ENCODE measurements at regions not wholly inside any gene's neighbourhood (a gene's known extent, or its start where the extent isn't known, plus 50 kb on each side); places are given as distances from the start of the nearest gene placed in this dataset.

DNA sequence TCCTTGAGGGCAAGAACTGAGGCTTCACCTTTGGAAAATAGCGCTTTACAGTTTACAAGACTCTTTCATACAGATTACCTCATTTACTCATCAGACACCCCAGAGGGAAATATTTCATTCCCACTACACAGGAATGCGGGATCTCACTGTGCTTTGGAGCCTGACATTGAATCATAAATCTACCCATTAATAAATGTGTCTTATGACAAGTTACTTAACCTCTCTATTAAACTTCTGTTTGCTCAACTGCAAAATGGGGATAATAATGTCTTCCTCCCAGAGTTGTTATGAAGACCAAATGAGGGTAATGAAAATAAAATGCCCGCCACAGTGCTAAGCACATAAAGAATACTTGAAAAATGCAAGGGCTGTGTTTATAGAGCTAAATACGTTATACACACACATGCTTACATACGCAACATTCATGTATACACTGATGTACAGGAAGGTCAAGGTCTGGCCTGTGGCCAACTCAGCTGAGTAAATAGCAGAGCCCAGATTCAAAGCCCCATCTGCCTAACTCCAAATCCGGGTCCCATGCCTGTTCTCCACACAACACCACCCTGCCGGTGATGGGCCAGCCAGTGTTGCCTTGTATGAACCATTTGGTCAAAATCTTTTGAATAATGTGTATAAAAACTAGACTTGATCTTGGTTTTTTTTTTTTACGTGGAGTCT, 56.6 kb upstream of the CALM2 start:
- Histone ChIP-seq H3K4me1 (ENCODE audit: control insufficient read depth in 1 of 2, insufficient read depth in 1 of 2, low read depth in 1 of 2, low read length in 1 of 2) (no peaks in the 10 kb centered on the region), H3K27me3 (no peaks in the 10 kb centered on the region), H3K4me3 (ENCODE audit: low read depth in 1 of 2, low read length in 1 of 2) (no peak overlapping the region), H3K36me3 (no peaks in the 10 kb centered on the region), H3K27ac (no peak overlapping the region), H3K9me3 (no peaks in the 10 kb centered on the region)
- TF ChIP-seq, protein P1, sequence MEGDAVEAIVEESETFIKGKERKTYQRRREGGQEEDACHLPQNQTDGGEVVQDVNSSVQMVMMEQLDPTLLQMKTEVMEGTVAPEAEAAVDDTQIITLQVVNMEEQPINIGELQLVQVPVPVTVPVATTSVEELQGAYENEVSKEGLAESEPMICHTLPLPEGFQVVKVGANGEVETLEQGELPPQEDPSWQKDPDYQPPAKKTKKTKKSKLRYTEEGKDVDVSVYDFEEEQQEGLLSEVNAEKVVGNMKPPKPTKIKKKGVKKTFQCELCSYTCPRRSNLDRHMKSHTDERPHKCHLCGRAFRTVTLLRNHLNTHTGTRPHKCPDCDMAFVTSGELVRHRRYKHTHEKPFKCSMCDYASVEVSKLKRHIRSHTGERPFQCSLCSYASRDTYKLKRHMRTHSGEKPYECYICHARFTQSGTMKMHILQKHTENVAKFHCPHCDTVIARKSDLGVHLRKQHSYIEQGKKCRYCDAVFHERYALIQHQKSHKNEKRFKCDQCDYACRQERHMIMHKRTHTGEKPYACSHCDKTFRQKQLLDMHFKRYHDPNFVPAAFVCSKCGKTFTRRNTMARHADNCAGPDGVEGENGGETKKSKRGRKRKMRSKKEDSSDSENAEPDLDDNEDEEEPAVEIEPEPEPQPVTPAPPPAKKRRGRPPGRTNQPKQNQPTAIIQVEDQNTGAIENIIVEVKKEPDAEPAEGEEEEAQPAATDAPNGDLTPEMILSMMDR (IDR thresholded peaks at IDR 0.05): no peak

DNA sequence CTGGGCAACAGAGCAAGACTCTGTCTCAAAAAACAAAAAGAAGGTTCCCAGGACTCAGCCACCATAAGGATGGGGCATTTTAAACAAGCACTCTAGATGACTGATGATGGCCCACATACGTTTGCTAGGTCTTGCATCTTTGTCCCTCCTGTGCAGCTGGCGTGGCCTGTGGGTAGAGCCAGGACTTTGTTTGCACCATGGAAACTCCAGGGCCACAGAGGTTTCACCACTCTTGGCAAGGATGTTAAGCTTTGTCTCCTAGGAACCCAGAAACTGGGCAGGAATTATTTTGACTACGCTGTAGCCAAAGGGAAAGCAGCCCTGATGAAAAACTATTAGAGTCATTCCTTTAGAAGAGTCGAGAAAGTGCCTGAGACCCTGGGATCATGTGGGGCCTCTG, 54.1 kb upstream of the CALM2 start:
- Histone ChIP-seq H3K27me3 (no peaks in the 10 kb centered on the region), H3K27ac (no peak overlapping the region), H3K36me3 (no peaks in the 10 kb centered on the region), H3K9me3 (no peaks in the 10 kb centered on the region), H3K4me1 (ENCODE audit: control insufficient read depth in 1 of 2, insufficient read depth in 1 of 2, low read depth in 1 of 2, low read length in 1 of 2) (no peaks in the 10 kb centered on the region), H3K4me3 (ENCODE audit: low read depth in 1 of 2, low read length in 1 of 2) (no peak overlapping the region)
- TF ChIP-seq, protein P1 (IDR thresholded peaks at IDR 0.05): no peak

DNA sequence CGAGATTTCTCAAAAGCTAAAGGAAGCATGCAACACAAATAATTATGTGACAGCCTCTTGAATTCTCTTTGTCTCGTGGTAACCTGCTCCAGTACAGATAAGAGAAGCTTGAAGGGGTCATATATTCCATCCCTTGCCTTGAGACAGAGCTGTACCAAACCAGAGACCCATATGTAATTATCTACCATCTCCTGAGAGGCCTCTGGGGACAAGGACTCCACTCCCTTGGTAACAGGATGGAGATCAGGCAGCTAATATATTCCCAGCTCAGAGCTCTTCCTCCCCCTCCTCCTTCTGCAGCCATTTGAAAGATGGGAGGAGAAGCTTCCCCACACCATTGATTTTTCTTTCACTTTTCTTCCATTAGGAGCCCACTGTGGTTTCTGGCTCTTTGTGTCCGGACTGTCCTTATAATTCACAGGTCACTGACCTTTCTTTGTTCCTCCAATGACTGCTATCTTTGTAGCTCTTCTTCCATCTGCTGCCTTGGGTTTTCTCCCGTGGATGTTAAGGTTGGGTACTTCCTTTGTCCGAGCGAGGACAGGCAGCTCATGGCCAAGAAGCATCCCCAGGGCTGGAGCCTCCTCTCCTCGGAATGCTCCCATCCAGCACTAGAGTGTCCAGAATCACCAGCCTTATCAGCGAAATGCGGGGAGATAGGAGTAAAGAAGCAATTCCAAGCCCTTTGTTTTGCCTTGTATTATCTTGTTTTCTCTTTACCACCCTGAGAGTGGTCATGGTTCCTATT, 51.4 kb upstream of the CALM2 start:
- TF ChIP-seq, protein P1 (IDR thresholded peaks at IDR 0.05): no peak
- no peak overlapping the region for H3K27ac ChIP-seq
- H3K4me3 ChIP-seq (ENCODE audit: low read depth in 1 of 2, low read length in 1 of 2): no peak overlapping the region
- H3K27me3 ChIP-seq: no peaks in the 10 kb centered on the region
- H3K36me3 ChIP-seq: no peaks in the 10 kb centered on the region
- no peaks in the 10 kb centered on the region for H3K4me1 ChIP-seq (ENCODE audit: control insufficient read depth in 1 of 2, insufficient read depth in 1 of 2, low read depth in 1 of 2, low read length in 1 of 2)
- no peaks in the 10 kb centered on the region for H3K9me3 ChIP-seq

DNA sequence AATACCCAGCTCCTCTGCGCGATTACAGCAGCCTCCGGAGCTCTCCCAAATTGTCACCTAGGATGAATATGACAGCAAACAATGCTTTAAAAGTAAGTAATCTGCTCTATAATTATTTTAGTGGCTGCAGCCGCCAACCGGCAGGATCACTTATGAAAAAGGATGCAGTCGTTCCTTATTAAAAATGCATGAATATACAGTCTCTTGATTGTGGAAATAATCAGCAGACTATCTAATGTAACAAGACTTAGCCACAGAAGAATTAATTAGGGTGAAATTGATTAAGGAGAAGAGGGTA, 50.6 kb upstream of the CALM2 start:
- Histone ChIP-seq H3K36me3 (no peaks in the 10 kb centered on the region), H3K4me1 (ENCODE audit: control insufficient read depth in 1 of 2, insufficient read depth in 1 of 2, low read depth in 1 of 2, low read length in 1 of 2) (no peaks in the 10 kb centered on the region), H3K27me3 (no peaks in the 10 kb centered on the region), H3K9me3 (no peaks in the 10 kb centered on the region), H3K4me3 (ENCODE audit: low read depth in 1 of 2, low read length in 1 of 2) (no peak overlapping the region), H3K27ac (no peak overlapping the region)
- TF ChIP-seq, protein P1 (IDR thresholded peaks at IDR 0.05): no peak

DNA sequence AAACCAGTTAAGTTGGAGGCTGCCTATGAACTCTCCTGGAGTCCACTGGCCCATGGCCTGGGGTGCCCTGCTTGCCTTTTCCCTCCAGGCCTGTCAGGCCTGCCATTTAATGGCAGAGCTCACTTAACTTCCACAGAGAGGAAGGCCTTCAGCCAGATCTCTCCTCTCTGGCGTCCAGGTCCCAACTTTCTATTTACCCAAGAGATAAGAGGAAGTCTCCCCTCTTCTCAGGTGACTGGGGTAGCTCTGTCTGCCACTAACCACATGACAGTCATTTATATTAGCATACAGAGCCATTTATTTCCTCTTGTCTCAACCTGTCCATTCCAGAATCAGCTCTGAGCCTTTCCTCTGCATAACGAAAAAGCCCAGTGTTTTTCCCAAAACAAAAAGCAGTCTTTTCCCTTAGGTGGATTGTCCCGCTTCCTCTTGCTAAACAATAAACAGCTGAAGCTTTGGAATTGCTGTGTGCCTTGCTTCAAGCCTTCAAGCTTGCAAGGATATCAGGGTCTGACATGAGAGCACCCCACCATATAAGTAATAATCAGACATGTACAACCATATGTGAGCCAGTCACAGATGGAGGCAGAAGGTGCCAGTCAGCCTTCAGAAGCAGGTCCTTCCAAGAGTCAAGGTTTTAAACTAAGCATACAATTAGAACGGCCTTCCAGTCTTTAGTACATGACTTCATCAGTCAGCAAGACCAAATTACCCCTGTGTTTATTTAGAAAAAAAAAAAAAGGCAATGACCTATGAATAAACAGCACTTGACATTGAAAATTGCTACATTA, 50.0 kb upstream of the CALM2 start:
- TF ChIP-seq, protein P1 (IDR thresholded peaks at IDR 0.05): no peak
- Histone ChIP-seq H3K27me3 (no peaks in the 10 kb centered on the region), H3K9me3 (no peaks in the 10 kb centered on the region), H3K27ac (no peak overlapping the region), H3K4me1 (ENCODE audit: control insufficient read depth in 1 of 2, insufficient read depth in 1 of 2, low read depth in 1 of 2, low read length in 1 of 2) (no peaks in the 10 kb centered on the region), H3K36me3 (no peaks in the 10 kb centered on the region), H3K4me3 (ENCODE audit: low read depth in 1 of 2, low read length in 1 of 2) (no peak overlapping the region)
